ENCODE measurements at regions not wholly inside any gene's neighbourhood (a gene's known extent, or its start where the extent isn't known, plus 50 kb on each side); places are given as distances from the start of the nearest gene placed in this dataset.

GRCh38 chr6:73929405-73929804, 233.4 kb downstream of the CD109 start:
- TF ChIP-seq POLR2AphosphoS5 (IDR thresholded peaks at IDR 0.05; ENCODE audit: low read depth, low read length) (no peak), SIN3A (IDR thresholded peaks at IDR 0.05; ENCODE audit: borderline replicate concordance, insufficient read depth, low read length) (no peak), REST (IDR thresholded peaks at IDR 0.05; ENCODE audit: insufficient read depth in 1 of 2, low read depth in 2 of 2, low read length in 2 of 2) (no peak), TAF1 (IDR thresholded peaks at IDR 0.05; ENCODE audit: borderline replicate concordance, insufficient read depth, low read length) (no peak), FOXP2 (optimal IDR thresholded peaks at IDR 0.05; ENCODE audit: borderline replicate concordance, extremely low read depth, extremely low read length, insufficient read depth) (no peak)

Measured in PFSK-1 (cell line).